ENCODE measurements at regions not wholly inside any gene's neighbourhood (a gene's known extent, or its start where the extent isn't known, plus 50 kb on each side); places are given as distances from the start of the nearest gene placed in this dataset.

DNA sequence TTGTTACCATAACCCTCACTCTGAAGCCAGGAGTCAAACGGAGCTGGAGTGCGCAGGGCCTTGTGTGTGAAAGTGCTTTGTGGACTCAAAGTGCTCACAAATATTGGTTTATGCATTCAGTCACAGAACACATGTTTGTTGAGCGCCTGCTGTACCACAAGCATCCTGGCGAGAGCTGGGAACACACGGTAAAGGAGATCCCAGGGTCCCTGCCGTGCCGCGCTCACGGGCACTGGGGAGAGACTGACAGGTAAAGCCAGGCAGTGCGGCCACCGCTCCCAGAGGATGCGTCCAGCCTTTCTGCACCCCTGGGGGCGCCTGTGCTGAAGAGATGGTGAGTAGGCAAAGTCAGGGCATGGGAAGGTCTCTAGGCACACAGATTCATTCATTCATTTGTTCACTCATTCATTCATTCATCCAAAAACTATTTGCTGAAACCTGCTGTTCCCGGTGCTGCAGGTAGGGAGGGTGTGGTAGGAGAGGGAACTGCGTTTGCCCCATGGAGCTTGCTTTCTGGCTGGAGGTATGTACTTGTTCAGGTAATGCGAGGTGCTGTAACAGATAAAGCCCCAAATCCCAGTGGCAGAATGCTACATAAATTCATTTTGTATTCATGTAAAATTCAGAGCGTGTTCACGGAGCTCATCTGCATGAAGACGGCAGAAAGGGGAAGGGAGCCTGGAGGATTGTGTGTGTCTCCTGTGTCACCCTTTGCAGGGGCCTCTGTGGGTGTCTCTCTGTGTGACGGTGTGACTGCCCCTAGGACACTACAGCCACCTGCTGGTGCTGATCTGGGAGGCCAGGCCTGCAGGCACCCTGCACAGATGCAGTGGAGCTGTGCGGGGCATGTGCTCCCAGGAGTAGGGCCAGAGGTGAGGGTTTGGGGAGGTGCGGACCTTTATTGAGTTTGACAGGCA is 167.0 kb upstream of the B3GAT1 start:
- TF ChIP-seq ZNF549 (tag by site-specific recombination; IDR thresholded peaks at IDR 0.05) (no peak), ZNF302 (tag by site-specific recombination; IDR thresholded peaks at IDR 0.05; ENCODE audit: low read depth) (no peak), ZBTB1 (tag by site-specific recombination; IDR thresholded peaks at IDR 0.05) (no peak), MYNN (tag by site-specific recombination; IDR thresholded peaks at IDR 0.05; ENCODE audit: borderline replicate concordance) (no peak), ZNF24 (tag by site-specific recombination; IDR thresholded peaks at IDR 0.05) (no peak), SP2 (tag by site-specific recombination; IDR thresholded peaks at IDR 0.05) (no peak), ZNF121 (tag by site-specific recombination; IDR thresholded peaks at IDR 0.05) (no peak), HOXA7 (CRISPR knock-in tag; IDR thresholded peaks at IDR 0.05; ENCODE audit: borderline replicate concordance) (no peak), ZNF76 (tag by site-specific recombination; IDR thresholded peaks at IDR 0.05; ENCODE audit: borderline replicate concordance, low read depth) (no peak), GLIS1 (tag by site-specific recombination; IDR thresholded peaks at IDR 0.05) (no peak), ZNF2 (tag by site-specific recombination; IDR thresholded peaks at IDR 0.05) (no peak)
- TF ChIP-seq, protein P1, sequence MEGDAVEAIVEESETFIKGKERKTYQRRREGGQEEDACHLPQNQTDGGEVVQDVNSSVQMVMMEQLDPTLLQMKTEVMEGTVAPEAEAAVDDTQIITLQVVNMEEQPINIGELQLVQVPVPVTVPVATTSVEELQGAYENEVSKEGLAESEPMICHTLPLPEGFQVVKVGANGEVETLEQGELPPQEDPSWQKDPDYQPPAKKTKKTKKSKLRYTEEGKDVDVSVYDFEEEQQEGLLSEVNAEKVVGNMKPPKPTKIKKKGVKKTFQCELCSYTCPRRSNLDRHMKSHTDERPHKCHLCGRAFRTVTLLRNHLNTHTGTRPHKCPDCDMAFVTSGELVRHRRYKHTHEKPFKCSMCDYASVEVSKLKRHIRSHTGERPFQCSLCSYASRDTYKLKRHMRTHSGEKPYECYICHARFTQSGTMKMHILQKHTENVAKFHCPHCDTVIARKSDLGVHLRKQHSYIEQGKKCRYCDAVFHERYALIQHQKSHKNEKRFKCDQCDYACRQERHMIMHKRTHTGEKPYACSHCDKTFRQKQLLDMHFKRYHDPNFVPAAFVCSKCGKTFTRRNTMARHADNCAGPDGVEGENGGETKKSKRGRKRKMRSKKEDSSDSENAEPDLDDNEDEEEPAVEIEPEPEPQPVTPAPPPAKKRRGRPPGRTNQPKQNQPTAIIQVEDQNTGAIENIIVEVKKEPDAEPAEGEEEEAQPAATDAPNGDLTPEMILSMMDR (tag by site-specific recombination; IDR thresholded peaks at IDR 0.05) = no peak

All from HEK293 (cell line).